HEK293 (cell line): ENCODE measurements at regions not wholly inside any gene's neighbourhood (a gene's known extent, or its start where the extent isn't known, plus 50 kb on each side); places are given as distances from the start of the nearest gene placed in this dataset.

Experiments used
- MEIS1 ChIP-seq: sonication (generic); formaldehyde crosslinking; IDR thresholded peaks from 2 replicates; pipeline ENCODE4 v1.8.1; 2022; ENCODE audit warnings: missing genetic modification reagents, mild to moderate bottlenecking, borderline replicate concordance
- ZNF140 ChIP-seq: fragments of 450-650 bp; formaldehyde crosslinking; IDR thresholded peaks from 2 replicates; pipeline ENCODE4 v1.5.1; 2016; ENCODE audit warnings: missing biosample characterization, missing genetic modification characterization
- ZNF311 ChIP-seq: fragments of 450-650 bp; formaldehyde crosslinking; IDR thresholded peaks from 2 replicates; pipeline ENCODE4 v1.5.1; 2017; ENCODE audit warnings: missing biosample characterization, missing genetic modification characterization, borderline replicate concordance
- ZNF501 ChIP-seq: fragments of 450-650 bp; formaldehyde crosslinking; IDR thresholded peaks from 2 replicates; pipeline ENCODE4 v1.5.1; 2016; ENCODE audit warnings: missing biosample characterization, missing genetic modification characterization
- TF ChIP-seq, protein P1 (sequence below): fragments of 450-650 bp; formaldehyde crosslinking; IDR thresholded peaks from 2 replicates; pipeline ENCODE4 v1.5.1; 2016; ENCODE audit warnings: missing biosample characterization, missing genetic modification characterization
- TF ChIP-seq, protein P2 (sequence below): fragments of 450-650 bp; formaldehyde crosslinking; IDR thresholded peaks from 2 replicates; pipeline ENCODE4 v1.5.1; 2016; ENCODE audit warnings: missing biosample characterization, missing genetic modification characterization, low read depth

DNA sequence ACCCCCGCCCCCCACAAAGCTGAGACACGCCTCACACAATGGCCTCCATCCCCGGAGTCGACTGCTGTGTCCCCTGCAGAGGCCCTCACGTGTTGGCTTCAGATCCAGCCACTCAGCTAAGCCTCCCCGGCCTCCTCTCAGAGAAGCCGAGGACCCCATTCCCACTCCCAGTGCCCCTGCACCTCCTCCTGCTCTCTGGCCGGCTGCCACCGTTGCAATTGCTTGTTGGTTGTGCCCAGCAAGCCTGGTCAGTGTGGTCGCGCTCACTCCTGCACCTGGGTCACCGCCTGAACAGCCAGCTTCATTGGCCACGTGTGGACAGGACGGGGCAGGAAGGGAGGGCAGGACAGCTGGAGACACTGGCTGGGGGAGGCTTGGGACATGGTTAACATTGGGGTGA is 191.5 kb upstream of the SALL3 start:
- TF ChIP-seq, protein P1, sequence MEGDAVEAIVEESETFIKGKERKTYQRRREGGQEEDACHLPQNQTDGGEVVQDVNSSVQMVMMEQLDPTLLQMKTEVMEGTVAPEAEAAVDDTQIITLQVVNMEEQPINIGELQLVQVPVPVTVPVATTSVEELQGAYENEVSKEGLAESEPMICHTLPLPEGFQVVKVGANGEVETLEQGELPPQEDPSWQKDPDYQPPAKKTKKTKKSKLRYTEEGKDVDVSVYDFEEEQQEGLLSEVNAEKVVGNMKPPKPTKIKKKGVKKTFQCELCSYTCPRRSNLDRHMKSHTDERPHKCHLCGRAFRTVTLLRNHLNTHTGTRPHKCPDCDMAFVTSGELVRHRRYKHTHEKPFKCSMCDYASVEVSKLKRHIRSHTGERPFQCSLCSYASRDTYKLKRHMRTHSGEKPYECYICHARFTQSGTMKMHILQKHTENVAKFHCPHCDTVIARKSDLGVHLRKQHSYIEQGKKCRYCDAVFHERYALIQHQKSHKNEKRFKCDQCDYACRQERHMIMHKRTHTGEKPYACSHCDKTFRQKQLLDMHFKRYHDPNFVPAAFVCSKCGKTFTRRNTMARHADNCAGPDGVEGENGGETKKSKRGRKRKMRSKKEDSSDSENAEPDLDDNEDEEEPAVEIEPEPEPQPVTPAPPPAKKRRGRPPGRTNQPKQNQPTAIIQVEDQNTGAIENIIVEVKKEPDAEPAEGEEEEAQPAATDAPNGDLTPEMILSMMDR (tag by site-specific recombination): no peak
- TF ChIP-seq ZNF140 (tag by site-specific recombination) (no peak), MEIS1 (CRISPR knock-in tag) (no peak), ZNF501 (no peak), ZNF311 (tag by site-specific recombination) (no peak)
- TF ChIP-seq, protein P2, sequence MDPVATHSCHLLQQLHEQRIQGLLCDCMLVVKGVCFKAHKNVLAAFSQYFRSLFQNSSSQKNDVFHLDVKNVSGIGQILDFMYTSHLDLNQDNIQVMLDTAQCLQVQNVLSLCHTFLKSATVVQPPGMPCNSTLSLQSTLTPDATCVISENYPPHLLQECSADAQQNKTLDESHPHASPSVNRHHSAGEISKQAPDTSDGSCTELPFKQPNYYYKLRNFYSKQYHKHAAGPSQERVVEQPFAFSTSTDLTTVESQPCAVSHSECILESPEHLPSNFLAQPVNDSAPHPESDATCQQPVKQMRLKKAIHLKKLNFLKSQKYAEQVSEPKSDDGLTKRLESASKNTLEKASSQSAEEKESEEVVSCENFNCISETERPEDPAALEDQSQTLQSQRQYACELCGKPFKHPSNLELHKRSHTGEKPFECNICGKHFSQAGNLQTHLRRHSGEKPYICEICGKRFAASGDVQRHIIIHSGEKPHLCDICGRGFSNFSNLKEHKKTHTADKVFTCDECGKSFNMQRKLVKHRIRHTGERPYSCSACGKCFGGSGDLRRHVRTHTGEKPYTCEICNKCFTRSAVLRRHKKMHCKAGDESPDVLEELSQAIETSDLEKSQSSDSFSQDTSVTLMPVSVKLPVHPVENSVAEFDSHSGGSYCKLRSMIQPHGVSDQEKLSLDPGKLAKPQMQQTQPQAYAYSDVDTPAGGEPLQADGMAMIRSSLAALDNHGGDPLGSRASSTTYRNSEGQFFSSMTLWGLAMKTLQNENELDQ: no peak
